Fibroblast of lung (primary cell): ENCODE measurements at regions not wholly inside any gene's neighbourhood (a gene's known extent, or its start where the extent isn't known, plus 50 kb on each side); places are given as distances from the start of the nearest gene placed in this dataset.

Experiments
- DNase-seq, 2 donors: peaks; one replicate each; pipeline versions ENCODE4 v3.0.0 to v3.0.0-alpha.2; 2010; ENCODE audit warnings: low read depth in 2 of 2
- H2AFZ ChIP-seq: 2 replicates; pipeline ENCODE4 v1.5.1; 2012; ENCODE audit warnings: low read length, control low read depth, inconsistent platforms
- H3K27ac ChIP-seq: 2 replicates; pipeline ENCODE4 v1.5.1; 2011; ENCODE audit warnings: low read length, control low read depth; ENCODE audit not compliant: insufficient read depth
- H3K27me3 ChIP-seq: 2 replicates; pipeline ENCODE4 v1.5.1; 2011; ENCODE audit warnings: mild to moderate bottlenecking, low read length; ENCODE audit not compliant: control insufficient read depth, insufficient read depth
- H3K36me3 ChIP-seq: 2 replicates; pipeline ENCODE4 v1.5.1; 2011; ENCODE audit warnings: low read length; ENCODE audit not compliant: control insufficient read depth, insufficient read depth
- H3K4me1 ChIP-seq: 2 replicates; pipeline ENCODE4 v1.5.1; 2011; ENCODE audit warnings: low read length; ENCODE audit not compliant: control insufficient read depth, insufficient read depth; ENCODE audit errors: extremely low read depth
- H3K4me2 ChIP-seq: 2 replicates; pipeline ENCODE4 v1.5.1; 2011; ENCODE audit warnings: low read length, control low read depth; ENCODE audit not compliant: insufficient read depth; ENCODE audit errors: extremely low read depth
- H3K4me3 ChIP-seq, 4 experiments: fragments of 200-600 bp in 1 of 4; sonication (generic) in 1 of 4; replicated peaks in 1 of 4; 2 replicates each; pipeline ENCODE4 v1.5.1; 2011 to 2016; ENCODE audit warnings: low read length in 4 of 4, low read depth in 3 of 4, mild to moderate bottlenecking in 3 of 4, control low read depth in 2 of 4, inconsistent platforms in 1 of 4, mixed read lengths in 1 of 4; ENCODE audit not compliant: insufficient read depth in 1 of 4; ENCODE audit errors: control extremely low read depth in 1 of 4
- H3K79me2 ChIP-seq: 2 replicates; pipeline ENCODE4 v1.5.1; 2012; ENCODE audit warnings: mild to moderate bottlenecking, low read length, inconsistent platforms; ENCODE audit not compliant: control insufficient read depth, insufficient read depth
- H3K9ac ChIP-seq: 2 replicates; pipeline ENCODE4 v1.5.1; 2011; ENCODE audit warnings: mild to moderate bottlenecking, low read length, control low read depth; ENCODE audit not compliant: insufficient read depth
- H3K9me3 ChIP-seq: 2 replicates; pipeline ENCODE4 v1.5.1; 2012; ENCODE audit warnings: low read depth, low read length; ENCODE audit not compliant: control insufficient read depth, insufficient read depth
- H4K20me1 ChIP-seq: 2 replicates; pipeline ENCODE4 v1.5.1; 2011; ENCODE audit warnings: low read length; ENCODE audit not compliant: control insufficient read depth, insufficient read depth; ENCODE audit errors: extremely low read depth
- EZH2 ChIP-seq: IDR thresholded peaks from 2 replicates; pipeline ENCODE4 v1.5.1; 2012; ENCODE audit warnings: low read length, control low read depth, mild to moderate bottlenecking; ENCODE audit errors: missing control alignments
- TF ChIP-seq, protein P1 (sequence below), 2 donors: IDR thresholded peaks in 1 of 2; conservative IDR thresholded peaks in 1 of 2; 1 replicate in 1 of 2; 2 replicates in 1 of 2; pipeline ENCODE4 v1.5.1; 2011 to 2012; ENCODE audit warnings: low read length in 2 of 2, control low read depth in 1 of 2, inconsistent platforms in 1 of 2, low read depth in 1 of 2, mild to moderate bottlenecking in 1 of 2

DNA sequence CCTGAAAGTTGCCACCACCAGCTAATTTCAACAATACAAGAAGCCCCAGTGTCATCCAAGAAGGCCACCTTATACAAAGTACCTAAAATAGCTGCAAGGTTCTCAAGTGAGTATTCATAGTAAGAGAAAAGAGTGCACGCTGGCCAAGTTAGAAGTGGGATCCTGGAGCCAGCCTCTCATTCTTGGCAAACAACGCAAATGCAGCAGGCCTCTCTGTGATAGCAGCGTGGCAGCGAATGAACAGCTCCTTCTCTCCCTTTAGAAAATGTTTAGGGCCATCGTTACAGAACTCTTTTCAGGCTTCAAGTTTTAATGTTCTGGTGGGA is 78.0 kb upstream of the IFNG-AS1 start:
- Histone ChIP-seq H3K27ac (peak overlapping the region; percentile 74), H3K27me3 (no peaks in the 10 kb centered on the region), H3K4me1 (peaks cover 8% of the 10 kb centered on the region), H3K4me2 (no peak overlapping the region), H2AFZ (no peak overlapping the region), H3K4me3 (no peak overlapping the region), H3K79me2 (no peaks in the 10 kb centered on the region), H3K9ac (no peak overlapping the region), H3K36me3 (no peaks in the 10 kb centered on the region), H3K9me3 (no peaks in the 10 kb centered on the region), H4K20me1 (no peaks in the 10 kb centered on the region)
- peak; percentile 18 to 77 for DNase-seq
- no peak for TF ChIP-seq EZH2
- TF ChIP-seq, protein P1, sequence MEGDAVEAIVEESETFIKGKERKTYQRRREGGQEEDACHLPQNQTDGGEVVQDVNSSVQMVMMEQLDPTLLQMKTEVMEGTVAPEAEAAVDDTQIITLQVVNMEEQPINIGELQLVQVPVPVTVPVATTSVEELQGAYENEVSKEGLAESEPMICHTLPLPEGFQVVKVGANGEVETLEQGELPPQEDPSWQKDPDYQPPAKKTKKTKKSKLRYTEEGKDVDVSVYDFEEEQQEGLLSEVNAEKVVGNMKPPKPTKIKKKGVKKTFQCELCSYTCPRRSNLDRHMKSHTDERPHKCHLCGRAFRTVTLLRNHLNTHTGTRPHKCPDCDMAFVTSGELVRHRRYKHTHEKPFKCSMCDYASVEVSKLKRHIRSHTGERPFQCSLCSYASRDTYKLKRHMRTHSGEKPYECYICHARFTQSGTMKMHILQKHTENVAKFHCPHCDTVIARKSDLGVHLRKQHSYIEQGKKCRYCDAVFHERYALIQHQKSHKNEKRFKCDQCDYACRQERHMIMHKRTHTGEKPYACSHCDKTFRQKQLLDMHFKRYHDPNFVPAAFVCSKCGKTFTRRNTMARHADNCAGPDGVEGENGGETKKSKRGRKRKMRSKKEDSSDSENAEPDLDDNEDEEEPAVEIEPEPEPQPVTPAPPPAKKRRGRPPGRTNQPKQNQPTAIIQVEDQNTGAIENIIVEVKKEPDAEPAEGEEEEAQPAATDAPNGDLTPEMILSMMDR (conservative IDR thresholded peaks at IDR 0.05 in 1 of 2, IDR thresholded peaks at IDR 0.05 in 1 of 2; ENCODE audit: low read depth in 1 of 2, low read length in 2 of 2) = no peak

DNA sequence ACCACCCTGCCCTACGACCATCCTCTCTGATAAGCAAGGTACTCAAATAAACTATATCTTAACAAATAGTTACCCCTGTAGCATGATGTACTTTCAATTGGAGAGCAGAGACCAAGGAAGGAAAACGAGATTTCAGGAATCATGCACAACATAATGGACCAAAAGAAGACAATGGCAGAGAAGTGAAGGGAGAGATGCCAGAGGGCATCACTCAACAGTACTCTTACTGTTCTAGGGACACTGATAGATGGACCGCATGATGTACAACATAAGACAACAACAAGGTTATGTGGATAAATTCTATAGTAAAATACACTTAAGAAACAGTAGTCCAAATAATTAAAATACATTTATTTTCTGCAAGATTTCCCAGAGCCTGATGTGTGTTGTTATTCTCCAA is 77.5 kb upstream of the IFNG-AS1 start:
- Histone ChIP-seq H3K36me3 (no peaks in the 10 kb centered on the region), H3K9ac (no peak overlapping the region), H2AFZ (no peak overlapping the region), H3K9me3 (no peaks in the 10 kb centered on the region), H3K4me1 (peaks cover 8% of the 10 kb centered on the region), H4K20me1 (no peaks in the 10 kb centered on the region), H3K4me3 (no peak overlapping the region), H3K4me2 (no peak overlapping the region), H3K79me2 (no peaks in the 10 kb centered on the region), H3K27me3 (no peaks in the 10 kb centered on the region), H3K27ac (peak overlapping the region; percentile 74)
- DNase-seq = no peak
- TF ChIP-seq EZH2 = no peak

DNA sequence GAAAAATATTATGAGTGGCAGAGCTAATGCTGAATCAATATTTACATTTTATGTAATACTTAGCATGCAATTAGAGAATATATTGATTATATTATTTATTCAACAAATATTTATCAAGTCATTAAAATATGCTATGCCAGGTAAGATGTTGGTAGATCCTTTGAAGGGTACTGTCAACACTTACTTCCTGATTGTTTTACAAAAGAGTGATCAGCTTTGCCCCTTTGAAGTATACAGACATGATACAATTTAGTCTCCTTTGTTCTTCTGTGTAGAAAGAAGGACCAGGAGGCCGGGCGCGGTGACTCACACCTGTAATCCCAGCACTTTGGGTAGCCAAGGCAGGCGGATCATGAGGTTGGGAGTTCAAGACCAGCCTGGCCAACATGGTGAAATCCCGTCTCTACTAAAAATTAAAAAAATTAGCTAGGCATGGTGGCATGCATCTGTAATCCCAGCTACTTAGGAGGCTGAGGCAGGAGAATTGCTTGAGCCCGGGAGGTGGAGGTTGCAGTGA is 73.9 kb upstream of the IFNG-AS1 start:
- Histone ChIP-seq H4K20me1 (no peaks in the 10 kb centered on the region), H3K9ac (no peak overlapping the region), H3K36me3 (no peaks in the 10 kb centered on the region), H3K27ac (no peak overlapping the region), H3K4me3 (no peak overlapping the region), H3K4me2 (no peak overlapping the region), H3K79me2 (no peaks in the 10 kb centered on the region), H3K27me3 (no peaks in the 10 kb centered on the region), H3K4me1 (peaks cover 3% of the 10 kb centered on the region), H3K9me3 (no peaks in the 10 kb centered on the region), H2AFZ (no peak overlapping the region)
- DNase-seq = no peak
- TF ChIP-seq, protein P1 (conservative IDR thresholded peaks at IDR 0.05 in 1 of 2, IDR thresholded peaks at IDR 0.05 in 1 of 2; ENCODE audit: low read depth in 1 of 2, low read length in 2 of 2) = no peak
- TF ChIP-seq EZH2 = no peak
